Stomach (tissue), 4 donors: ENCODE measurements at regions not wholly inside any gene's neighbourhood (a gene's known extent, or its start where the extent isn't known, plus 50 kb on each side); places are given as distances from the start of the nearest gene placed in this dataset.

Experiments
- POLR2A ChIP-seq, 4 donors: fragments of 450-650 bp; IDR thresholded peaks; one replicate each; pipeline ENCODE4 v1.6.1; 2016; ENCODE audit warnings: antibody characterized with exemption in 4 of 4, control low read depth in 2 of 4, mild to moderate bottlenecking in 1 of 4, moderate library complexity in 1 of 4
- POLR2AphosphoS5 ChIP-seq, 3 donors: sonication (generic); formaldehyde crosslinking; IDR thresholded peaks; one replicate each; pipeline ENCODE4 v1.6.1; 2016; ENCODE audit warnings: antibody characterized with exemption in 3 of 3
- TF ChIP-seq, protein P1 (sequence below), 7 experiments: fragments of 450-650 bp in 4 of 7; fragments of 200-600 bp in 3 of 7; sonication (generic) in 3 of 7; IDR thresholded peaks; one replicate each; pipeline ENCODE4 v1.5.1; 2016 to 2019; ENCODE audit warnings: antibody characterized with exemption in 7 of 7, control low read depth in 2 of 7, mild to moderate bottlenecking in 1 of 7

DNA sequence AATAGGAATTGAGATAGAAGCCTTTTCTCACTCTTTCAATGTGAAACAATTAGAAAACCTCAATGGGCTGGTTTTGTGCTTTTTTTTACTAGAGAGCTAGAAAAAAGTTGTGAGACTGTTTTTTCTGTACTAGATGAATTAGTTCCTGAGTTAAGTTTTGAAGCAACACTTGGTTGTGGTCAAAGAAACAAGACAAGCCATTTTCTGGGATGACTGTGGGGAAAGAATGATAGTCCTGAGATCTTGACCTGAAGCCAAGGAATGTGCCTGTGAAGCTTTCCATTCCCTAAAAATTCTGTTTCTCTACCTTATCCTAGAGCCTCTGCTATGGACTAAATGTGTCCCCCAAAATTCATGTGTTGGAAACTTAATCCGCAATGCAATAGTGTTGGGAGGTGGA is 157.8 kb upstream of the TLL1 start:
- TF ChIP-seq, protein P1, sequence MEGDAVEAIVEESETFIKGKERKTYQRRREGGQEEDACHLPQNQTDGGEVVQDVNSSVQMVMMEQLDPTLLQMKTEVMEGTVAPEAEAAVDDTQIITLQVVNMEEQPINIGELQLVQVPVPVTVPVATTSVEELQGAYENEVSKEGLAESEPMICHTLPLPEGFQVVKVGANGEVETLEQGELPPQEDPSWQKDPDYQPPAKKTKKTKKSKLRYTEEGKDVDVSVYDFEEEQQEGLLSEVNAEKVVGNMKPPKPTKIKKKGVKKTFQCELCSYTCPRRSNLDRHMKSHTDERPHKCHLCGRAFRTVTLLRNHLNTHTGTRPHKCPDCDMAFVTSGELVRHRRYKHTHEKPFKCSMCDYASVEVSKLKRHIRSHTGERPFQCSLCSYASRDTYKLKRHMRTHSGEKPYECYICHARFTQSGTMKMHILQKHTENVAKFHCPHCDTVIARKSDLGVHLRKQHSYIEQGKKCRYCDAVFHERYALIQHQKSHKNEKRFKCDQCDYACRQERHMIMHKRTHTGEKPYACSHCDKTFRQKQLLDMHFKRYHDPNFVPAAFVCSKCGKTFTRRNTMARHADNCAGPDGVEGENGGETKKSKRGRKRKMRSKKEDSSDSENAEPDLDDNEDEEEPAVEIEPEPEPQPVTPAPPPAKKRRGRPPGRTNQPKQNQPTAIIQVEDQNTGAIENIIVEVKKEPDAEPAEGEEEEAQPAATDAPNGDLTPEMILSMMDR (IDR thresholded peaks at IDR 0.05): no peak
- TF ChIP-seq POLR2AphosphoS5 (IDR thresholded peaks at IDR 0.05) (no peak), POLR2A (IDR thresholded peaks at IDR 0.05) (no peak)
